Dermis blood vessel endothelial cell (primary cell): ENCODE measurements at regions not wholly inside any gene's neighbourhood (a gene's known extent, or its start where the extent isn't known, plus 50 kb on each side); places are given as distances from the start of the nearest gene placed in this dataset.

ENCODE experiments used
- DNase-seq: peaks from one replicate; pipeline ENCODE4 v3.0.0; 2010

GRCh38 chr10:121185816-121186455 is 334.8 kb downstream of the WDR11 start:
- DNase-seq, result no peak

GRCh38 chr10:121187391-121187790 is 336.2 kb downstream of the WDR11 start:
- DNase-seq, result no peak

GRCh38 chr10:121188005-121188404 is 336.8 kb downstream of the WDR11 start:
- DNase-seq, result no peak

- DNase-seq, result no peak
These were observed 337.9 kb downstream of the WDR11 start for GRCh38 chr10:121189066-121189465.

- DNase-seq, result no peak
These were observed 343.7 kb downstream of the WDR11 start for GRCh38 chr10:121194696-121195523.

- DNase-seq, result no peak
These were observed 344.4 kb downstream of the WDR11 start for GRCh38 chr10:121195524-121195910.

- no peak for DNase-seq
These were observed 347.9 kb downstream of the WDR11 start for GRCh38 chr10:121199081-121199480.

- no peak for DNase-seq
These were observed 354.5 kb downstream of the WDR11 start for GRCh38 chr10:121205625-121206024.

- no peak for DNase-seq
These were observed 360.3 kb downstream of the WDR11 start for GRCh38 chr10:121211446-121211845.

- no peak for DNase-seq
These were observed 362.3 kb downstream of the WDR11 start for GRCh38 chr10:121213437-121213836.

- DNase-seq, result no peak
These were observed 365.1 kb downstream of the WDR11 start for GRCh38 chr10:121216295-121216694.

GRCh38 chr10:121216721-121217181 is 365.6 kb downstream of the WDR11 start:
- no peak for DNase-seq

- no peak for DNase-seq
These were observed 366.2 kb downstream of the WDR11 start for GRCh38 chr10:121217331-121217730.

GRCh38 chr10:121221072-121221471 is 369.9 kb downstream of the WDR11 start:
- DNase-seq, result no peak

- DNase-seq, result no peak
These were observed 370.8 kb downstream of the WDR11 start for GRCh38 chr10:121221991-121222390.

- DNase-seq, result no peak
These were observed 371.7 kb downstream of the WDR11 start for GRCh38 chr10:121222842-121223241.

- no peak for DNase-seq
These were observed 367.2 kb downstream of the FGFR2 start for GRCh38 chr10:121231079-121231478.

GRCh38 chr10:121232494-121232893 is 365.8 kb downstream of the FGFR2 start:
- DNase-seq, result no peak

GRCh38 chr10:121235692-121236091 is 362.6 kb downstream of the FGFR2 start:
- DNase-seq, result no peak

- no peak for DNase-seq
These were observed 361.6 kb downstream of the FGFR2 start for GRCh38 chr10:121236621-121237020.

- no peak for DNase-seq
These were observed 360.5 kb downstream of the FGFR2 start for GRCh38 chr10:121237718-121238117.

GRCh38 chr10:121240011-121240410 is 358.2 kb downstream of the FGFR2 start:
- no peak for DNase-seq

GRCh38 chr10:121240556-121240955 is 357.7 kb downstream of the FGFR2 start:
- DNase-seq, result no peak

- no peak for DNase-seq
These were observed 356.9 kb downstream of the FGFR2 start for GRCh38 chr10:121241337-121241736.
